ENCODE measurements at regions not wholly inside any gene's neighbourhood (a gene's known extent, or its start where the extent isn't known, plus 50 kb on each side); places are given as distances from the start of the nearest gene placed in this dataset.

DNA sequence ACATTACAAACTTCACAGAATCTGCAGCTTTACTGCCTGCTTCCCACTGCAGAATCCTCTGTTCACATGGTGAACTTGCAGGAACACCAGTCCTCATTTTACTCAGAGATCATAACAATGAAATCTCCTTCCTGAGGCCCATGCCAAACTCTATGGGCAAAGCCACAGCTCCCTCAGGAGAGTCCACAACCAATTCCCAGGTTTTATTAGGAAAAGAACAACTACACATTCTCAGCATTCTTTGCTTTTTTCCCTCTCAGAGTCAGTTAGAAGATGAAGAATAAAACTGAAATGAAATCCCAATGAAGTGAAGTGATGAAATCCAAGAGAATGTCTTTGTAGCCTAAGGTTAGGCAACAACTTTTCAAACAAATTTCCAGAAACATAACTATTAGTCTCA lies 233.7 kb downstream of the DSEL start:
- DNase-seq = no peak

DNA sequence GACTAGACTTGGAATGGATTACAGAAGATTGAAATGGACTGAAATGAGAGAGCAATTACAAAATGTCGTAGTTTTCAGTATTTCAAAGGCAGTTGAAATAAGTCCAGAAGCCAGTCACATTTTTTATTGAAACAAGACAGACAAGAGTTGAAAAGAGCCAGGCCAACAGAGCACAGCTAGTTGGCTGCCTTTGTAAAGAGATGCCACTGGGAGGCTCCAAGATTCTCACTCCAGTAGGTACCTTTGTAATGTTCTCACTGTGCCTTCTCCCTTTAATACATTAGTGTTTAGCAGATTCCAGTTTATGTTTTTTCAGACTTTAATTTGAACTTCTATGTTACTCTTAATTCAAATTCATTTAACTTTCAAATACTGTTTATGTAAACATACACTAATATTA lies 234.8 kb downstream of the DSEL start:
- DNase-seq = no peak

DNA sequence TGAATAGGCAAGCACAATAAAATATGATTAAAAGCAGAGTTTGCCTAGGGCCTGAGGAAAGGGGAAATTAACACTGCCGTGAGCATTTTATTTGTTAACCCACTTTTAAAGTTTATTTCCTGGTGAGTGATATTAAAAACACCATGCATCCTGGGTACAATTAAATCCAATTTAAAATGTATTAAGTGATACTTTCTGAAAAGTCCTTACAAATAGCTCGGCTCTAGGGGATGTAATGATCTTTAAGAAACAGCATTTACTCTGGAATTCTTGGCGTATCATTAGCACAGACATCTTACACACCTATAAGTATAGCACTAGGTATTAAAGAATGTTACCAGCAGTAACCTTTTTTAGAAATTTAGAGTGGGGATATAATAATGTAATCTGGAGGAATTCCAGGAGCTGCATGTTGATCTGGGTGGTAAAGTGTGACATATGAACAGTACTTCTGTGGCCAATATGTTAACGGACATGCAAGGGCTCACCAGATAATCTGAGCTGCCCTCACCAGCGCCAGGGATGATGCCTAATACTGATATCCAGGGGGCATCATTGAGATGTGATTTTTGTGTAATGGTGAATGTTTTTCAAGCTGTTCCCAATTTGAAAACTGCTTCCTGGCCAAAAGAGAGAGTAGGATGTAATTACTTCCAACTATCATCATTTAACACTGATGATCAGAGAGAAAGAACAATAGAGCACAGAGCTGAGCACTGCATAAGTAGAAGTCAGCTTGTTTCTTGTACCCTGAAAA lies 235.9 kb downstream of the DSEL start:
- DNase-seq = no peak

DNA sequence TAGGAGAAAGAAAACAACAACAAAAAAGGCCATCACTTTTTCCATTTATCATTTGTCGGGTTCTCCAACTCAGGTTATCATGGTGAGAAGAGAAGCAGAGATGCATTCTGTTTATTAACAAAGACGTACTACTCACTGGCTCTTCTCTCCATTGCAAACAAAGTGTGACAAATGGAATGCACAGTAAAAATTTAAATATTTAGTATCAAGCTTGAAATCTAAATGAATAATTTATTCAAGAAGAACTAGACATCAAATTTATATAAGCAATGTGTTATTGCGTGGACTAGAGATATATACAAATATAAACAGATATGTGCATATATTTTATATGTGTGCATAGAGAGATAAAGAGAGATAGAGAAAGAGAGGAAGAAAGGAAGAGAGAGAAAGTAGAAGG lies 236.5 kb downstream of the DSEL start:
- no peak for DNase-seq

DNA sequence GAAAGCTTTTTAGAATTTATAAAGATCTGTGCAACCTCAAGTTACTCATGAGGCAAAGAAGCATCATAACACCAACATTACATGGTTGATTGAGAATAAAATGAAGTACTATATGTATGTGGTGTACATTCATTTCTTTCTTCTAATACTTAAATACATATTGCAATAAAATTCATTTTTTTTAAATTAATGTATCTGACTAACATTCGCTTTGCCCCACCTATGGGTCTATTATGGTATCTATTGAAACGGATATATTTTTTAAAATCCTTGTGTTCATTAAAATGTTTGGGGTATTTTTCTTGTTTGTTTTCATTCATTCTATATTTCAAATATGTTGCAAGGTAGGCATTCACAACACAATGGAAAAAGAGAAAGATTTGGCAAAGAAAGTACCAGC lies 237.5 kb downstream of the DSEL start:
- no peak for DNase-seq

DNA sequence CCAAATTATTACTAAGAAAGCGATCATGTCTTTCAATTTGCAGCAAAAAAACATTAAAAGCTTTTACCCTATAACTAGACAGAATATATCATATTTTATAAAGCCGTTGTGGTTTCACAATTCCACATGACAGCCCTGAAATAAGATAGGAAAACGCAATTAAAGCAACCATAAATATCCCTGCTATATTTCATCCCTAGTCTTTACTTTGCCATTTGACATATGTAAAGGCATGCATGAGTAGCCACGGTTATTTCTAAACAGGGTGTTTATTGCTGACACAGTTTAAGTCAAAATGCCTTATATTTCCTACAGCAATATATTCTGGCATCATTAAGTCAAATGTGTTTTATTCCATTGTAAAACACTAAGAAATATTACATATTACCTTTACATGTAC lies 239.9 kb downstream of the DSEL start:
- no peak for DNase-seq

DNA sequence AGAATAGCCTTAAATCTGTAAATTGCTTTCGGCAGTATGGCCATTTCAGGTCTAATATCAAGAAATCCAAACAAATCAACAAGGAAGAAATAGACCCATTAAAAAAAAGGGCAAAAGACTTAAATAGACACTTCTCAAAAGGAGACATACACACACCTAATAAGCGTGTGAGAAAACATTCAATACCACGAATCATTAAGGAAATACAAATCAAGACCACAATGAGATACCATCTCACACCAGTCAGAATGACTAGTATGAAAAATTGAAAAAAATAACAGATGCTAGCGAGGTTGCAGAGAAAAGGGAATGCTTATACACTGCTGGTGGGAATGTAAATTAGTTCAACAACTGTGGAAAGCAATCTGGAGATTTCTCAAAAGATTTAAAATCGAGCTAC lies 243.2 kb downstream of the DSEL start:
- no peak for DNase-seq

DNA sequence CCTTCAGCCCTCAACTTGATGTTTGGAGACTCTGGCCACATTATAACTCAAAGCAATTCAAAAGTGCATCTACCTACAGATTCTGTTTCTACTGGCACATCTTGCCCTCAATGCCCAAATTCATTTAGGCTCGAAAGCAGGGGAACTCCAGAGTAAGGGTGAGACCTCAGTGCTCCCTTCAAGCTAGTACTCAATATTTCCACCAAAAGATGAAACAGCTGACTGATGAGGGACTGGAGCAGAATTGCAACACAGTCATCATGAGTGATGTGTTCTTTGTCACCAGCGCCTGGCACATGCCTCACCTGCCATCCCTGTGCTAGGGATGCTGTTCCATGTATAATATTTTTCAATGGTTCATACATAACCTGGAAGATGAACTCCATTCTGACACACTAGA lies 247.3 kb downstream of the DSEL start:
- no peak for DNase-seq

DNA sequence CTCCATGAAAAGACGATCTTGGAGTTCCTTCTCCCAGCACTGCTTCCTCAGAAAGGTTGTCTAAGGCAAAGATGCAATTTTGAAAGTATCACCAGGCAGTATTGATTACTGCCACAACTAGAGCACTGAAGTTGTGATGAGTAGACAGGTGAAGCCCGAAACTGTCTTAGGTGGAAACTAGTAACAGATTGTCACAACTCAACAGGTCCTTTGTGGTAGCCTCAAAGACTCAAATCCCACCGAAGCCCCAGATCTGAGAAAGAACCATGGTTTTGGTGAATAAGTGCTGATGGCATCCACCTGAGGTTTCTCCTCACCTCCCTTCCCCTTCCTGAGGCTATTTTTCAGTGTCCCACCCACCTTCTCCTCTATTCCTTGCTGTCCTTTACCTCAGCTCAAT lies 248.0 kb downstream of the DSEL start:
- DNase-seq = no peak

DNA sequence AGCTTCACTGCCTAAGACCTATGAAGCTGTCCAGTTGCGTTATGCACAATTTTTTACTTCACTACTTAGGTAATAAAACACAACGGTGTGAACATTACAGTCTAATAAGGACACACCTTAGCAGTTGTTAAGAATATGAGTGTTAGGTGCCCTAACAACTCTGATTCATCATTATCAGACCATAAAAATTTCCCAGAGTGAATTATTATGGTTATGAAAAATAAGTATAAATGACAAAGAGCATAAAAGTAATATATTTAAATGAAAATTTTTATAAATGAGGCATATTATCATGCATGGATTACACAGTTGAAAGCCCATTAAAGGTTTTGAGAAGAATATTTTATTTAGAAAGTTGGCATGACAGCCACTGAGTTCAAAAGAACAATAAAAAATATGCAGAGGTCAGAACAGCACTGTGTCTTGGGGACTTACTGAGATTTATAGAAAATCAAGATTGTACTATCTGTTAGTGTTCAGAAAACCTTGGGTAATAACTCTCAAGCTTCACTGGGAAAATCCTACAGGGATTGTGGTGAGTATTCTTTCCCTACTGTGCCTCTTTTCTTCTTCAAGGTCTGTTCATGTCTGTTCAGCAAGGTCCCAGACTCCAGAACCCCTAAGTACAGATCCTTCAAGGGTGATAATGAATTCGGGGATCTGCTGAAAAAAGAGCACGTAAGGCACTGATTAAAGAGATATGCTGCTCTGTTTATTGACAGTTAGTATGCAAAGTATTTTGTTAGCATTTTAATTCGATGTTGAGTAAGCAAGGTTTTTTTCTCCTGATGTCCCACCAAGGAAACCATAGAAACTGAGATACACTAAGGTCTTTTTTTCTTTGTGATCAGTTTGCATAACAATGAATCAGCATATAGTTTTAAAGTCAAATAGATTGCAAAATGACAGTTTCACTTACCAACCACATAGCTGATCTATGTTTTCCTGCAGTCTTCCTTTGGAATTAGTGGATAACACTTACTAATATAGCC lies 250.0 kb downstream of the DSEL start:
- no peak for DNase-seq

DNA sequence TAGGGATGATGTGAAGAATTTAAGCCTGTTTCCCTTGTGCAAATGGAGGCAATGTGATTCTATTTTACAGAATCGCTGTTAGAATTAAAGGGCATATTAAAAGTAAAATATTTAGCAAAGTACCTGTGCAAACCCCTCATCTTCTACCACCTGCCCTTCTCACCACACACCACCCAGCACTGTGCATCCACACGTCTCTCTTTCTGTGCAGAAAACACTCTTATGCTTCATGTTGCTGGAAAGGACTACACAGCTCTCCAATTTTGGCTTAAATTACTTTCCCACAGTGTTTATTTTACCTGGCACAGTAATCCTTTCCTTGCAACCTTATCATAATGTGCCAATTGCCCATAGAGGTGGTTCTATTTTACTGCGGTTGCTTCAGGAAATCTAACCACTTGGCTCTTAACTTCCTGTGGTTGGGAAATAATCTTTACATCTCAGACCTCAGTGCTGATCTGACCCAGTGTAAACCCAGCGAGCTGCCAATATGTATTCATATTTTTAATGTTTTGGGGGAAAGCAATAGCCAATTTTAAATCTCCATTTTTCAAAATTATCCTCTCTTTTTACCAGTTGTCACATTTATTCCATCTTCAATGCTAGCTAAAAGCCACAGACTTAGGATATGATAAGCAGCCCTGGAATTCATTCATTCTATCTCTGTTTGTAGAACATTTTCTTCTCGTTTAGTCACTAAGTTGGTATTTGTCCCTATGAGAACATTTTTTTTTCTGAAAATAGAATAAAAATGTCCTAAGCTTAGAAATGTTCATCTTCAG lies 250.9 kb downstream of the DSEL start:
- DNase-seq = no peak

DNA sequence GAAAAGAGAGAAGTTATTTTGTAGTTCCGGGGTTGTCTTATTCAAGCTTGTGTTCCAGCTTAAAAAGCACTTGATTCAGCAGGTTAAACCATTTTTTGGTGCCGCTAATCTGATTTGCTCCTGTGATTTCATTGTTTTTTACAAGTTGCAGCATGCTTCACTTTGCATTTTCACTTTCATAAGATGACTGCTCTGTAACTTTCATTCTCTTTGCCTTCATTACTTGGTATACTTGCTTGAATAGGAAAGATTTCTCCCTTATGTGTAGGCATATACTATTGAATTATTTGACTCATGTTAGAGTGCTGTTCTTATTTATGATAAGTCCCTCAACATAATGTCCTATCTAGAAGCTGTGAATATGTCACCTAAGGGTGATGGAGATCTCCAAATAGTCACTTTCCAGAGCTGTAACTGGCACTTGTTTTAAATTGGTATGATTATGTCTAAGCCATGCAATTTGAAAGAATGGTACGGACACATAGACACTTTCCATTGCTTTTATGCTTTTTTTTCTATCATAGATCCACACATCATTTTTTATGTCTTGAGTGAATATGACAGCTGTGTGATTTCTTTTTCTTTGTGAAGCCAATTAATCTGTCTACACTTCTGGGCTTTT lies 254.5 kb downstream of the DSEL start:
- no peak for DNase-seq

DNA sequence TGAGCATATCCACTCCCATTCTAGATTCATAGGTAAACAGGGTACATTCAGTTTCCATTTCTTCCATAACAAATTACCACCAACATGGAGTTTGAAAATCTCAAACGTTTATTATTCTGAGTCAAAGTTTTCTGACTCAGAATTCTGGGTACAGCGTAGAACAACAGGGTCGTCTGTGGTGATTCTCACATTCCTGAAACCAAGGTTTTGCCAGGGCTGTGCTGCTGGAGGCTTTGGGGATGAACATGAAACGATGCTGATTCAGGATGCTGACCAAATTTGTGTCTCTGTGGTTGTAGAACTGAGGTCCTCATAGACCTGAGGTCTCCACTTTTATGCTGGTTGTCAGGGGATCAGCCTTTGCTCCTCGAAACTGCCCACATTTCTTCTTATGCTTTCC lies 255.7 kb downstream of the DSEL start:
- no peak for DNase-seq

DNA sequence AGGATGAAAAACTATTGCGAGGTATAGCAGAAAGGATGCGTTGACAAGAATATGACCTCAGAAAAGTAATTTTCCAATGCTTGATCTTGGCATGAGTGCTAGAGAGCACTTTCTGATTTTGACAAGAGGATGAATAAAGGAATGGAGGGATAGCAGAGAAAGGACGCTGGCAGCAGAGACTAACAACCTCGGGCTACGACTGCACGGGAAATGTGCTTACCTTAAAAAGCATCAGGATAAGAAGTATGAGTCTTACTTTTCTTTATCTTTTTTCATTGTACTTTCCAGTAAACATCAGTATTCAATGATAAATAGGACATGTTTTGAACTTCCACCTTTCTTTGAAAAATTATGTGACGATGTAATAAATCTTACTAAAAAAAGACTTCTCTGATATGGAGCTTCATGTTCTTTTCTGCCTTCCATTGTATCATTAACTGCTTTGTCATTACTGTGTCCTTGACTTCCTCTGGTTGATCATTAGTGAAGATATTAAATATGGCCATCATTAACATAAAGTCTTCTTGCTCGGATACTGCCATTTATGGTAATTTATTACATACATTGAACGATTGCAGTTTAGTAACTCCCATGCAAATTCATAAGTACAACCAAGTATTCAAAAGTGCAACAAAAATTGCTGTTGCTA lies 265.6 kb downstream of the DSEL start:
- DNase-seq = no peak

DNA sequence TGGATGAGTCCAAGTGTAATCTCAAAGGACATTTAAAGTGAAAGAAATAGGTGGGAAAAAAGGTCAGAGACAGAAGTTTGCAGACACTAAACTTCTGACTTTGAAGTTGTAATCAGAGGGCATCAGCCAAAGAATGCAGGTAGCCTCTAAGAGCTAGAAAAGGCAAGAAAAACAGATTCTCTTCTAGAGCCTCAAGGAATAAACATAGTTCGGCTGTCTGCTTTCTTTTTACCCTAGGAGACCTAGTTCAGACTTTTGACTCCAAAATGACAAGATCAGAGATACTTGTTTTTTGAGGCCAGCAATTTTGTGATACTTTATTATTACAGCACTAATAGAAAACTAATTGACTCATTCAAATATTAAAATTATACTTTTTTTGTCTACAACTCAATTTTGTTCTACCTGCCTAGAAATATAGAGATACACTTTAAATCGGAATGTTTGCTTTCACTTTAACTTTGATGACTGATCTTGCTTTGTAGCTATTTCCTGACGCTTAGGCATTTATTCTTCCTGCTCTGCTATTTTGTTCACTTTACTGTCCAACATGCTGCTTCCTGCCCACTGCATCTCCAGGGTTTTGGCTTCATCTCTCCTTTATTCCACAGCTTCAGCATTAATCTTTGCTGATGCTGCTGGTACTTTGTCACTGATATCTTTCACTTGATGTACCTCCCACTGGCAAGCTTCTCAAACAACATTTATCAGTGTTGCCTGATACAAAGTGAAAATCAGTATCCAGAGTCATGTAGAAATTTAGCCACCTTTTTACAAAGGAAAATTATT lies 272.5 kb downstream of the DSEL start:
- DNase-seq = no peak

DNA sequence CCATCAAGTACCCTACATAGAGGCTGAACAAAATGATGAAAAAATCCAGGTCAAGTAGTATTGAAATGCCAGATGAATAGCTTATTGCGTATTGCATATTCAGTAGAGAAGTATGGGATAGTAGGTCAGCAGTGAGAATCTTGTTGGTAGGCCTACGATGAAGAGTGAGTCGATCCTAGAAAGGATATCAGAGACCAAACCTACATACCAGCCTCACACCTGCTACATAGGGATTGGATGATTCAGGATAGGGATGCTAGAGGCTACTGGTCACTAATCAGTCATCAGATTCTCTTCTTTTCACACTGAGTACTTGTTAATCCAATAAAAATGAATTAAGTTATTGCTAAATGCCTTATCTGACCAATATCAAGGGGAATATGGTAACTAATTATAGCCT lies 274.5 kb downstream of the DSEL start:
- DNase-seq = no peak

DNA sequence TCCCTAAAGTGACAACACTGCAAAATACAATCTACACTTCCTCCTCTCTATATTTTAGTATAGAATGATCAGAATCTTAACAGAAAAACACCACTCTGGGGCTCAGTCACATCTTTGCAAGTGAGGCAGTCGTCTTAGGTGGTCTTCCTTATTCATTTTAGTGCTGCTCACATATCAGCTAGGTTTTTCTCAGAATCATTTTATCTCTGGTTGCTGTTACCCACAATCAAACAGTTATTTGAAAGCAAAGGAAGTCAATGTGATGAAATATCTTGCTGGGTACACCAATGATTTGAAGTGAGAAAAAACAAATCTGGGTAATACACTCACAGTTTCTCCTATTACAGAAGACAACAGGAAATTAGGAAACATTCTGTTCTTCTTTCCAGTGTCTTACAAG lies 275.2 kb downstream of the DSEL start:
- DNase-seq = no peak

DNA sequence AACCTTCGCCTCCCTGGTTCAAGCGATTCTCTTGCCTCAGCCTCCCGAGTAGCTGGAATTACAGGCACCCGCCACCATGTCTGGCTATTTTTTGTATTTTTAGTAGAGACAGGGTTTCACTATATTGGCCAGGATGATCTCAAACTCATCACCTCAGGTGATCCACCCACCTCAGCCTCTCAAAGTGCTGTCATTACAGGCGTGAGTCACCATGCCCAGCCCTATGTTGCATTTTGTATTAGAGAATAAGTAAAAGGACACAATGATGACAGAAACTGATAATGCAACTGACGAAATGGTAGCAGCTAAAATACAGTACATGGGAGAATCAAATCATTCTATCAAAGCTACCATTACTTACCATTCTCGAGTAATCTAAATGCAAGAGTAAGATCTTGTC lies 276.7 kb downstream of the DSEL start:
- no peak for DNase-seq

DNA sequence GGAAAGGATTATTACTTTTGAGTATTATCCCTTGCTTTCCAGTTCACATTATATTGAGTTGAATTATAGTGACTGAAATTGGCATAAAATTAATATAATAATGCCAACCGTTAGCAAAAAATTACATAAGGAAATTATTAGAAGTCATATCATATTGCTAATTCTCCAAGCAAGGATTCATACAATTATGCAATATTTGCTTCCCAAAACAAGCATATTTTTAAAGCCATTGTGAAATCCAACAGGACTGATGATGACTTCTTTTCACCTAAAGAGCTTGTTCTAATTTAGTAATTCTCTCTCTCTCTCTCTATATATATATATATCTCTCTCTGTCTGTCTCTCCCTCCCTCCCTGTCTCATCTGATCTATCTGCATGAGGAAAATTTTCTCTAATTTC lies 283.5 kb downstream of the DSEL start:
- no peak for DNase-seq

DNA sequence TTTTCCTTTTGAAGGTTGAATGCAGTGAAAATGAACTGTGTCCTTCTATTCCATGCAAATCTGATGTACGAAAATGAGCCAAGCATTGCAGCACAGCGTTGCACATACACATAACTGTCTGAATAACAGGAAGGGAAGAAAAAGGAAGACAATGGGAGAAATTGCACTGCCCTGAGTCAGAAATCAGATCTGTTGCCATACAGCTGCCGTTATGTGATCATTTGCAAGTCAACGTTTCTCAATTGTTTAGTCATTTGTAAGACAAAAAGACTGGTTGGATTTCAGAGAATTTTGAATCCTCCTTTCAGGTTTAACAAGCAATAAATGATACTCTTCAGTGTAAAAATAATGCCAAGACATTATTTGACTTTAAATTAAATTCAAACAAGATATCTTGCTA lies 284.1 kb downstream of the DSEL start:
- no peak for DNase-seq

DNA sequence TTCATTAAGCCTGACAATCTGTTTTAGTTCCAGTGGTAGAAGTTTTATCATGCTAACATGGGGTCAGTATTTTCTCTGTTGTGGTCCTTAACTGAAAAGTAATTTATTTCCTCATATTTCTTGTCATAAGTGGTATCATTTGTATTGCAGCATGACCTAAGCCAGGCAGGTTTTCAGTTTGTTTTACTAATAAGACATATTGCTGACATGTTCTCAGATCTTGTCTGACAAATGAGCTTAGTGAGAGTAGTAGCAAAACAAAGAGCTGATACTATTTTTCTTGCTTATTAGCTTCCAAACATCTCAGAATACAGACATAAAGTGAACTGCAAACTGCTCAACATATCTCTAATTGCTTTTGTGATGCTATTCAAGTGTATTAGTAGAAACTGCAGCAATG lies 293.6 kb downstream of the DSEL start:
- no peak for DNase-seq

DNA sequence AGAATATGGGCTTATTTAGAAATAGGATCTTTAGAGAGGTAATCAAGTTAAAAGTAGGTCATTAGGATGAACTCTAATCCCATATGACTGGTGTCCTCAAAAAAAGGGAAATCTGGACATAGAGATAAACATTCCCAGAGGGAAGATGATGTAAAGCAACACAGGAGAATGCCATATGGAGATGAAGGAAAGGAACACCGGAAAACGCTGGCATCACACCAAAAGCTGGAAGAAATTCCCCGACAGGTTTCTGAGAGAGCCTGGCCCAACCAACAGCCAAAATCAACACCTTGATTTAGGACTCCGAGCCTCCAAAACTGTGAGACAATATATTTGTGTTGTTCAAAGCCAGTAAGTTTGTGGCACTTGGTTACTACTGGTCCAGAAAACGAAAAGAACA lies 296.7 kb downstream of the DSEL start:
- DNase-seq = no peak

Data from DMS79 treated with DMSO at 0.1 percent for 48 hours (cell line).